ENCODE measurements at regions not wholly inside any gene's neighbourhood (a gene's known extent, or its start where the extent isn't known, plus 50 kb on each side); places are given as distances from the start of the nearest gene placed in this dataset.

GRCh38 chr2:145555360-145555759 lies 1035.4 kb upstream of the ZEB2 start:
- TF ChIP-seq CTCF (conservative IDR thresholded peaks at IDR 0.05; ENCODE audit: low read depth, low read length) (no peak), EZH2 (IDR thresholded peaks at IDR 0.05; ENCODE audit: borderline replicate concordance, low read depth, low read length, poor library complexity, severe bottlenecking) (no peak)
